ENCODE measurements at regions not wholly inside any gene's neighbourhood (a gene's known extent, or its start where the extent isn't known, plus 50 kb on each side); places are given as distances from the start of the nearest gene placed in this dataset.

- TF ChIP-seq POLR2AphosphoS5 (IDR thresholded peaks at IDR 0.05; ENCODE audit: low read depth, low read length) (no peak), FOXP2 (optimal IDR thresholded peaks at IDR 0.05; ENCODE audit: borderline replicate concordance, extremely low read depth, extremely low read length, insufficient read depth) (no peak), TAF1 (IDR thresholded peaks at IDR 0.05; ENCODE audit: borderline replicate concordance, insufficient read depth, low read length) (no peak), SIN3A (IDR thresholded peaks at IDR 0.05; ENCODE audit: borderline replicate concordance, insufficient read depth, low read length) (no peak)
- TF ChIP-seq, protein P1, sequence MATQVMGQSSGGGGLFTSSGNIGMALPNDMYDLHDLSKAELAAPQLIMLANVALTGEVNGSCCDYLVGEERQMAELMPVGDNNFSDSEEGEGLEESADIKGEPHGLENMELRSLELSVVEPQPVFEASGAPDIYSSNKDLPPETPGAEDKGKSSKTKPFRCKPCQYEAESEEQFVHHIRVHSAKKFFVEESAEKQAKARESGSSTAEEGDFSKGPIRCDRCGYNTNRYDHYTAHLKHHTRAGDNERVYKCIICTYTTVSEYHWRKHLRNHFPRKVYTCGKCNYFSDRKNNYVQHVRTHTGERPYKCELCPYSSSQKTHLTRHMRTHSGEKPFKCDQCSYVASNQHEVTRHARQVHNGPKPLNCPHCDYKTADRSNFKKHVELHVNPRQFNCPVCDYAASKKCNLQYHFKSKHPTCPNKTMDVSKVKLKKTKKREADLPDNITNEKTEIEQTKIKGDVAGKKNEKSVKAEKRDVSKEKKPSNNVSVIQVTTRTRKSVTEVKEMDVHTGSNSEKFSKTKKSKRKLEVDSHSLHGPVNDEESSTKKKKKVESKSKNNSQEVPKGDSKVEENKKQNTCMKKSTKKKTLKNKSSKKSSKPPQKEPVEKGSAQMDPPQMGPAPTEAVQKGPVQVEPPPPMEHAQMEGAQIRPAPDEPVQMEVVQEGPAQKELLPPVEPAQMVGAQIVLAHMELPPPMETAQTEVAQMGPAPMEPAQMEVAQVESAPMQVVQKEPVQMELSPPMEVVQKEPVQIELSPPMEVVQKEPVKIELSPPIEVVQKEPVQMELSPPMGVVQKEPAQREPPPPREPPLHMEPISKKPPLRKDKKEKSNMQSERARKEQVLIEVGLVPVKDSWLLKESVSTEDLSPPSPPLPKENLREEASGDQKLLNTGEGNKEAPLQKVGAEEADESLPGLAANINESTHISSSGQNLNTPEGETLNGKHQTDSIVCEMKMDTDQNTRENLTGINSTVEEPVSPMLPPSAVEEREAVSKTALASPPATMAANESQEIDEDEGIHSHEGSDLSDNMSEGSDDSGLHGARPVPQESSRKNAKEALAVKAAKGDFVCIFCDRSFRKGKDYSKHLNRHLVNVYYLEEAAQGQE (IDR thresholded peaks at IDR 0.05; ENCODE audit: insufficient read depth in 1 of 2, low read depth in 2 of 2, low read length in 2 of 2): no peak
Observed at GRCh38 chr6:169846286-169847056, 95.0 kb downstream of the ERMARD start.

GRCh38 chr6:169845426-169846285 is 94.2 kb downstream of the ERMARD start:
- no peak for TF ChIP-seq TAF1 (IDR thresholded peaks at IDR 0.05; ENCODE audit: borderline replicate concordance, insufficient read depth, low read length)
- TF ChIP-seq FOXP2 (optimal IDR thresholded peaks at IDR 0.05; ENCODE audit: borderline replicate concordance, extremely low read depth, extremely low read length, insufficient read depth): no peak
- no peak for TF ChIP-seq SIN3A (IDR thresholded peaks at IDR 0.05; ENCODE audit: borderline replicate concordance, insufficient read depth, low read length)
- TF ChIP-seq POLR2AphosphoS5 (IDR thresholded peaks at IDR 0.05; ENCODE audit: low read depth, low read length): no peak
- TF ChIP-seq, protein P1 (IDR thresholded peaks at IDR 0.05; ENCODE audit: insufficient read depth in 1 of 2, low read depth in 2 of 2, low read length in 2 of 2): no peak

DNA sequence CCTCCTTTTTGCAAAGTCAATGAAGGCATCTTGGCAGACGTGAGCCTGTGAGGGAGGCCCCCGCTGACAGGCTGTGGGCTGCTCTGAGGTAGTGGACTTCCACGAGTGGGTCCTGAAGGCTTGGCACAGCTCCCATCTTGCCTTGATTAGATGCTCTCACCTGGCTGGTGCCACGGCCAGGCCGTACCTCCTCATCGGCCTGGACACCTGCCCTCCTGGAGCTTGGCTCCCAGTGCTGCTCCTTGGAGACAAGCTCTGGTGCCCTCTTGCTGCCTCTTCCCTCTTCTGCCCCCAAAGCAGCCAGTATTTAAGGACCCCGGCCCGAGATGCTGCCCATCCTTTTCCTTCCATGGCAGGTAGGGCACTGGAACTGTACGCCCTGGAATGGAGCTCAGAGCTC is 93.5 kb downstream of the ERMARD start:
- TF ChIP-seq TAF1 (IDR thresholded peaks at IDR 0.05; ENCODE audit: borderline replicate concordance, insufficient read depth, low read length): no peak
- TF ChIP-seq FOXP2 (optimal IDR thresholded peaks at IDR 0.05; ENCODE audit: borderline replicate concordance, extremely low read depth, extremely low read length, insufficient read depth): no peak
- TF ChIP-seq SIN3A (IDR thresholded peaks at IDR 0.05; ENCODE audit: borderline replicate concordance, insufficient read depth, low read length): no peak
- TF ChIP-seq, protein P1 (IDR thresholded peaks at IDR 0.05; ENCODE audit: insufficient read depth in 1 of 2, low read depth in 2 of 2, low read length in 2 of 2): no peak
- TF ChIP-seq POLR2AphosphoS5 (IDR thresholded peaks at IDR 0.05; ENCODE audit: low read depth, low read length): no peak

DNA sequence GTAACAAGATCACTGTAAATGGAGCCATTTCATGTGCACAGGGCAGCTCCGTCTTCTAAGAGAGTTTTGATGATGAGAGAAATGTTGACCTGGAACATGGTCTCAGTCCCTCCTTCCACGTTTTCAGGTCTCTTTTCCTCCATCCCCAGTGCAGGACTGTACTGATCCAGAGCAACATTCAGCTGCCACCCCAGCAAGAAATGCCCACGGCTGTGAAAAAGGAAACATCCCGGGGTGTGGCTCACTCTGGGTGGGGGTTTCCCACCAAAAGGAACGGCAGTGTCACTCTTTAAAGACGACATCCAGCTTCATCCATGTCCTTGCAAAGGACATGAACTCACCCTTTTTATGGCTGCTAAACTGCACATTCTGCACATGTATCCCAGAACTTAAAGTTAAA is 92.6 kb downstream of the ERMARD start:
- TF ChIP-seq, protein P1 (IDR thresholded peaks at IDR 0.05; ENCODE audit: insufficient read depth in 1 of 2, low read depth in 2 of 2, low read length in 2 of 2): no peak
- TF ChIP-seq FOXP2 (optimal IDR thresholded peaks at IDR 0.05; ENCODE audit: borderline replicate concordance, extremely low read depth, extremely low read length, insufficient read depth) (no peak), SIN3A (IDR thresholded peaks at IDR 0.05; ENCODE audit: borderline replicate concordance, insufficient read depth, low read length) (no peak), POLR2AphosphoS5 (IDR thresholded peaks at IDR 0.05; ENCODE audit: low read depth, low read length) (no peak), TAF1 (IDR thresholded peaks at IDR 0.05; ENCODE audit: borderline replicate concordance, insufficient read depth, low read length) (no peak)
